ENCODE measurements at regions not wholly inside any gene's neighbourhood (a gene's known extent, or its start where the extent isn't known, plus 50 kb on each side); places are given as distances from the start of the nearest gene placed in this dataset.

DNA sequence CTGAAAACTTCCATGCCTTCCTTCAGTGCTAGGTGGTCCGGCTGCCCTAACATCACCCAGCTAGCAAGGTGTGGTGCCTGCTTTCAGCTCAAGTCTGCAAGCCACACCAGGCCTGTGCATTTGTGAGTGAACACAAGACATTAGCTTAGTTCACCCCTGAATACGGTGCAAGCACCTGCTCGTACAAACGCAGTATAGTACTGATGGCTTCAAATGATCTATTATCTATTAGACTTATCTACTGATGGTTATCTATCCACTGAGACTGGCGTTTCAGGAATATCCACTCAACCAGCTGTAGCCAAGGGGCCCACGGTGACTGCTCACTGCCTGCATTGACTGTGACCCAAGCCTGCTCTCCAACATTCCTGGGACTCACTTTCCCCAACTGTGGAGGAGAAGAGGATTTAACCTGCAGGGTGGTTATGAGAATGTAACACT is 155.9 kb downstream of the SHOX start:
- H2AK9ac ChIP-seq (replicated peaks; ENCODE audit: low read depth, low read length, poor library complexity), result no peak overlapping the region
- no peaks in the 10 kb centered on the region for H3K9me1 ChIP-seq (ENCODE audit: insufficient read depth, low read length)
- H3K4me3 ChIP-seq (ENCODE audit: insufficient read depth, low read depth, low read length), result no peak overlapping the region
- no peak overlapping the region for H2BK120ac ChIP-seq (ENCODE audit: low read depth, low read length)
- H3K4me2 ChIP-seq (ENCODE audit: low read depth, low read length), result no peak overlapping the region
- ATAC-seq (ENCODE audit: low read depth) (no peak), DNase-seq (no peak)
- H2AK5ac ChIP-seq (ENCODE audit: low read depth, low read length), result no peak overlapping the region
- no peak overlapping the region for H4K5ac ChIP-seq (ENCODE audit: low read depth, low read length)
- CTCF ChIA-PET, result no interaction called here
- no peak overlapping the region for H3K14ac ChIP-seq (replicated peaks; ENCODE audit: low read depth, low read length)
- H3K23ac ChIP-seq (ENCODE audit: low read depth, low read length), result no peak overlapping the region
- H4K20me1 ChIP-seq (ENCODE audit: insufficient read depth, low read length), result no peaks in the 10 kb centered on the region
- no peaks in the 10 kb centered on the region for H3K4me1 ChIP-seq (ENCODE audit: control insufficient read depth, insufficient read depth, low read length)
- dilution Hi-C loops (cut with HindIII; ENCODE audit: low sequenced_read_pairs, unreplicated experiment), result no loop called here
- H3K9me3 ChIP-seq (ENCODE audit: control insufficient read depth, insufficient read depth, low read length), result peaks cover 28% of the 10 kb centered on the region
- H2AFZ ChIP-seq (replicated peaks; ENCODE audit: low read length, poor library complexity), result no peak overlapping the region
- H2BK20ac ChIP-seq (ENCODE audit: low read depth, low read length), result no peak overlapping the region
- BruUV-seq (replicated peaks), result no TSS peak
- H3K27me3 ChIP-seq (ENCODE audit: control insufficient read depth, insufficient read depth, low read length), result no peaks in the 10 kb centered on the region
- H4K8ac ChIP-seq (ENCODE audit: low read depth in 2 of 2, low read length in 2 of 2), result no peak overlapping the region
- no peaks in the 10 kb centered on the region for H3K79me1 ChIP-seq (ENCODE audit: low read depth in 1 of 2, low read length in 2 of 2)
- in situ Hi-C loops (cut with MboI; ENCODE audit: low sequenced_read_pairs), result no loop called here
- no peak overlapping the region for H3K56ac ChIP-seq (ENCODE audit: extremely low read depth, insufficient read depth, low read length)
- H4K91ac ChIP-seq (ENCODE audit: insufficient read depth, low read depth, low read length), result no peak overlapping the region
- POLR2A ChIA-PET (ENCODE audit: unreplicated experiment), result no interaction called here
- TF ChIP-seq SMC3 (IDR thresholded peaks at IDR 0.05; ENCODE audit: low read depth, low read length) (no peak), CEBPB (IDR thresholded peaks at IDR 0.05; ENCODE audit: low read depth, low read length) (no peak), CHD1 (IDR thresholded peaks at IDR 0.05; ENCODE audit: low read depth, low read length) (no peak), MAFK (IDR thresholded peaks at IDR 0.05; ENCODE audit: low read depth, low read length) (no peak)
- TF ChIP-seq, protein P1, sequence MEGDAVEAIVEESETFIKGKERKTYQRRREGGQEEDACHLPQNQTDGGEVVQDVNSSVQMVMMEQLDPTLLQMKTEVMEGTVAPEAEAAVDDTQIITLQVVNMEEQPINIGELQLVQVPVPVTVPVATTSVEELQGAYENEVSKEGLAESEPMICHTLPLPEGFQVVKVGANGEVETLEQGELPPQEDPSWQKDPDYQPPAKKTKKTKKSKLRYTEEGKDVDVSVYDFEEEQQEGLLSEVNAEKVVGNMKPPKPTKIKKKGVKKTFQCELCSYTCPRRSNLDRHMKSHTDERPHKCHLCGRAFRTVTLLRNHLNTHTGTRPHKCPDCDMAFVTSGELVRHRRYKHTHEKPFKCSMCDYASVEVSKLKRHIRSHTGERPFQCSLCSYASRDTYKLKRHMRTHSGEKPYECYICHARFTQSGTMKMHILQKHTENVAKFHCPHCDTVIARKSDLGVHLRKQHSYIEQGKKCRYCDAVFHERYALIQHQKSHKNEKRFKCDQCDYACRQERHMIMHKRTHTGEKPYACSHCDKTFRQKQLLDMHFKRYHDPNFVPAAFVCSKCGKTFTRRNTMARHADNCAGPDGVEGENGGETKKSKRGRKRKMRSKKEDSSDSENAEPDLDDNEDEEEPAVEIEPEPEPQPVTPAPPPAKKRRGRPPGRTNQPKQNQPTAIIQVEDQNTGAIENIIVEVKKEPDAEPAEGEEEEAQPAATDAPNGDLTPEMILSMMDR (conservative IDR thresholded peaks at IDR 0.05; ENCODE audit: low read depth, low read length), result no peak
- H2BK15ac ChIP-seq (ENCODE audit: low read depth, low read length), result no peak overlapping the region
- no peak overlapping the region for H3K4ac ChIP-seq (ENCODE audit: low read depth, low read length)
- no peak overlapping the region for H3K27ac ChIP-seq (ENCODE audit: insufficient read depth, low read length)
- H2BK5ac ChIP-seq (ENCODE audit: low read depth, low read length, poor library complexity, severe bottlenecking), result no peak overlapping the region
- H3K18ac ChIP-seq (ENCODE audit: low read depth, low read length), result no peak overlapping the region
- intact Hi-C loops (cut with micrococcal nuclease), result no loop called here
- no peaks in the 10 kb centered on the region for H3K36me3 ChIP-seq (ENCODE audit: control insufficient read depth, insufficient read depth, low read length)
- H3K9ac ChIP-seq (ENCODE audit: low read depth, low read length), result no peak overlapping the region
- 29% methylated on average over 1 of the region's 6 CpGs; no CpG with 5 or more reads in 1 of the 2 experiments for WGBS, 2 experiments (ENCODE audit: extremely low coverage in 2 of 2, insufficient read length in 1 of 2)
